DOHH2 (cell line): ENCODE measurements at regions not wholly inside any gene's neighbourhood (a gene's known extent, or its start where the extent isn't known, plus 50 kb on each side); places are given as distances from the start of the nearest gene placed in this dataset.

Experiments
- CTCF ChIP-seq: fragments of 200-600 bp; sonication (generic); IDR thresholded peaks from one replicate; pipeline ENCODE4 v1.5.1; 2014; ENCODE audit warnings: antibody characterized with exemption, mild to moderate bottlenecking, low read depth, low read length; ENCODE audit not compliant: poor library complexity, severe bottlenecking
- EZH2phosphoT487 ChIP-seq: fragments of 200-600 bp; sonication (generic); IDR thresholded peaks from 2 replicates; pipeline ENCODE4 v1.6.1; 2017; ENCODE audit warnings: borderline replicate concordance, mild to moderate bottlenecking, antibody characterized with exemption, low read length, moderate library complexity, mixed read lengths

- TF ChIP-seq CTCF (no peak), EZH2phosphoT487 (no peak)
These were observed 398.9 kb downstream of the IGSF11 start for GRCh38 chr3:118635711-118636110.
